ENCODE measurements at regions not wholly inside any gene's neighbourhood (a gene's known extent, or its start where the extent isn't known, plus 50 kb on each side); places are given as distances from the start of the nearest gene placed in this dataset.

DNA sequence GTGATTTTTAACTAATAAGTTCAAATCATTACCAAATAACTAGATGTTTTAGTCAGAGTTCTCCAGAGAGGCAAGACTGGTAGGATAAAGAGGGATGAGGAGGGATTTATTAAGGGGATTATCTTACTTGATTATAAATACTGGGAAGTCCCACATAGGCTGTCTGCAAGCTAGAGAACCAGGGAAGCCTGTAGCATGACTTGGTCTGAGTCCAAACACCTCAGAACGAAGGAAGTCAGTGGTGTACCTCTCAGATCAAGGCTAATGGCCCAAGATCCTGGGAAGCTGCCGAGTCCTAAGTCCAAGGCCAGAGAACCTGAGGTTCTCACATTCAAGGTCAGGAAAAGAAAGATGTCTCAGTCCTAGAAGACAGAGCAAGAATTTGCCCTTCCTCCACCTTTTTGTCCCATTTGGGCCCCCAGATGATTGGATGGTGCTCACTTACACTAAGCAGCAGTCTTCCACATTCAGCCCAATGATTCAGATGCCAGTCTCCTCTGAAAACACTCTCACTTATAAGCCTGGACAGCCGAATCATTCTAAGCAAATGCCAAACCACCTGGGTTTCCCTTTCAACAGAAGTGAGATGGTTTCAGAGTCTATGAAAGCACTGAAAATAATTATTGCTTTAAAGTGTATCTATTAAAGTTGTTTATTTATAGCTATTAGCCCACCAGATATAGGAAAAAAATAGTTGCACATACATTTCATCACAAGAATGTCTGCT lies 1599.2 kb downstream of the OLFM4 start:
- Mint-ChIP-seq H3K9me3 (ENCODE audit: unreplicated experiment) (no peaks in the 10 kb centered on the region), H3K27me3 (ENCODE audit: unreplicated experiment) (no peaks in the 10 kb centered on the region), H3K4me3 (ENCODE audit: unreplicated experiment) (no peak overlapping the region), H3K4me1 (ENCODE audit: unreplicated experiment) (no peaks in the 10 kb centered on the region), H3K27ac (ENCODE audit: unreplicated experiment) (no peak overlapping the region), H3K36me3 (ENCODE audit: low read depth, unreplicated experiment) (no peaks in the 10 kb centered on the region)
- DNase-seq (ENCODE audit: low spot score) = no peak
- TF ChIP-seq, protein P1, sequence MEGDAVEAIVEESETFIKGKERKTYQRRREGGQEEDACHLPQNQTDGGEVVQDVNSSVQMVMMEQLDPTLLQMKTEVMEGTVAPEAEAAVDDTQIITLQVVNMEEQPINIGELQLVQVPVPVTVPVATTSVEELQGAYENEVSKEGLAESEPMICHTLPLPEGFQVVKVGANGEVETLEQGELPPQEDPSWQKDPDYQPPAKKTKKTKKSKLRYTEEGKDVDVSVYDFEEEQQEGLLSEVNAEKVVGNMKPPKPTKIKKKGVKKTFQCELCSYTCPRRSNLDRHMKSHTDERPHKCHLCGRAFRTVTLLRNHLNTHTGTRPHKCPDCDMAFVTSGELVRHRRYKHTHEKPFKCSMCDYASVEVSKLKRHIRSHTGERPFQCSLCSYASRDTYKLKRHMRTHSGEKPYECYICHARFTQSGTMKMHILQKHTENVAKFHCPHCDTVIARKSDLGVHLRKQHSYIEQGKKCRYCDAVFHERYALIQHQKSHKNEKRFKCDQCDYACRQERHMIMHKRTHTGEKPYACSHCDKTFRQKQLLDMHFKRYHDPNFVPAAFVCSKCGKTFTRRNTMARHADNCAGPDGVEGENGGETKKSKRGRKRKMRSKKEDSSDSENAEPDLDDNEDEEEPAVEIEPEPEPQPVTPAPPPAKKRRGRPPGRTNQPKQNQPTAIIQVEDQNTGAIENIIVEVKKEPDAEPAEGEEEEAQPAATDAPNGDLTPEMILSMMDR (IDR thresholded peaks at IDR 0.05; ENCODE audit: unreplicated experiment) = no peak

DNA sequence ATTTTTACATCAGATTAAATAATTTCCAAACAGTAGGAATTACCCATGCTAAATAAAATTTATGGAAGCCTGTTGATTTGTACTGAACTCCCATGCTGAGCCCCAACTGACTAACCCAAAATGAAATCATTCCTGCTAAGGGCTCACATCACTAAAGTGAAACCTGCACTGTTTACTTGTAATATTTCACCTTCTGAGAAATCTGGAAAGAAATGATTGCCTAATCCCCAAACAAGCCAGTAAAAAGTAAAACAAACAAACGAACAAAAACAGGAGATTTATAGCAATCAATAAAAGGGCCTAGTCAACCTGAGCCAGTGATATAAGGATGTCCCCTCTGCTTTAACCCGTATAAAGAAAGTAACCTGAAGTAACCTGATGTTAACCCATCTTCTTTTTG lies 1599.8 kb downstream of the OLFM4 start:
- no peak overlapping the region for H3K27ac Mint-ChIP-seq (ENCODE audit: unreplicated experiment)
- no peaks in the 10 kb centered on the region for H3K27me3 Mint-ChIP-seq (ENCODE audit: unreplicated experiment)
- H3K4me3 Mint-ChIP-seq (ENCODE audit: unreplicated experiment) = no peak overlapping the region
- TF ChIP-seq, protein P1 (IDR thresholded peaks at IDR 0.05; ENCODE audit: unreplicated experiment) = no peak
- DNase-seq (ENCODE audit: low spot score) = no peak
- H3K36me3 Mint-ChIP-seq (ENCODE audit: low read depth, unreplicated experiment) = no peaks in the 10 kb centered on the region
- no peaks in the 10 kb centered on the region for H3K4me1 Mint-ChIP-seq (ENCODE audit: unreplicated experiment)
- H3K9me3 Mint-ChIP-seq (ENCODE audit: unreplicated experiment) = no peaks in the 10 kb centered on the region

DNA sequence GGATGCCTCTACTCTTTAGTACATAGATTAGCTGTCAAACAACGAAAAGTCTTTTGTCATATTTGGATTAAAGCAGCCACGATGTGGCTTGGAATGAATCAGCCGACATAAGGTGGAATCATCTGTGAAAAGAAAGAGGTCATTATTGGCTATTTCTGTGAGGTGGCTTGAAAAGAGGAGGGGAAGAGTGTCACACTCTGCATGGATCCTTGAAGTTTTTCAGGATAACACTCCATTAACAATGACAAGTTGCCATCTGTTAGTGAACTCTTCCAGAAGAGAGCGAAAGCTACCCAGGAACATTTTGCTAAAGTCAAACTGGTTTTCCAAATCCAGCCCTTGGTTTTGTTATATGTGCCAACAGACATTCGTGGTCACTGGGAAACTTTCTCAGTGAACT lies 1604.8 kb downstream of the OLFM4 start:
- Mint-ChIP-seq H3K27ac (ENCODE audit: unreplicated experiment) (no peak overlapping the region), H3K9me3 (ENCODE audit: unreplicated experiment) (no peaks in the 10 kb centered on the region), H3K4me1 (ENCODE audit: unreplicated experiment) (no peaks in the 10 kb centered on the region), H3K4me3 (ENCODE audit: unreplicated experiment) (no peak overlapping the region), H3K27me3 (ENCODE audit: unreplicated experiment) (no peaks in the 10 kb centered on the region), H3K36me3 (ENCODE audit: low read depth, unreplicated experiment) (no peaks in the 10 kb centered on the region)
- no peak for DNase-seq (ENCODE audit: low spot score)
- TF ChIP-seq, protein P1 (IDR thresholded peaks at IDR 0.05; ENCODE audit: unreplicated experiment) = no peak

DNA sequence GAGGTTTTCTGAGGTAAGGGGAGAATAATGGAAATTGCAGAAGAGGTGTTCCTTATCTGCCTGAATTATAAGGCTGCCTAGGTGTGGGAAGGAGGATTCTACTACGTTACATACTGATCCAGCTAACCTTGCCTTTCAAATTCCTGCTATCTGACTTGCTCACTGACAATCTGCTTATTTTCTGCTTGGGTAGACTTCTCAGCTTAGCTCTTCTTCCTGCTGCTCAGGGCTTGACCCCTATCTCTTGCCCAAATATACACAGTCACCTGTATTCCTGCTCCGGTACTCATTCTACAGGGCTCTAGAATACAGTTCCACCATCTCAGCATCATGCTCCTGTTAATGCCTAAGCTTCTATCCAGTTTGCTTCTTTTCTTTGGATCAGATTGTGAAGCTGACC lies 1607.6 kb downstream of the OLFM4 start:
- Mint-ChIP-seq H3K27ac (ENCODE audit: unreplicated experiment) (no peak overlapping the region), H3K36me3 (ENCODE audit: low read depth, unreplicated experiment) (no peaks in the 10 kb centered on the region), H3K4me1 (ENCODE audit: unreplicated experiment) (no peaks in the 10 kb centered on the region)

DNA sequence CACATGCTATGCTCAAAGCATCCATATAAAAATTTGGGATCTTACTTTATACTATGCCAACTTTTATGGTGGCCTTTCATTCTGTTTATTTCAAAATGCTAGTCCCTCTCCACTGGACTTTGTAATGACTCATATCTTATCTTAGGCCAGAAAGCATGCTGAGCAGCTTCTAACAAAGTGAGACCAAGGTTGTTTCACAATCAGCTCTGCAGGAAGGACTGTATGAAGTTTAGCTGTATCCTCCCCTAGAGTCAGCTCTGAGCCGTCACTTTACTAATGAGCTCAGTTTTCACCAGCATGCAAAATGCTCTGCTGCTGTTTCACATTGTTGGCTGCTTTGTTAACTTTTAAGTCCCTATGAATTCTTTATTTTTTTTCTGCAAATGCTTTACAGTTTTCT lies 1608.8 kb downstream of the OLFM4 start:
- Mint-ChIP-seq H3K4me3 (ENCODE audit: unreplicated experiment) (no peak overlapping the region), H3K27ac (ENCODE audit: unreplicated experiment) (no peak overlapping the region), H3K36me3 (ENCODE audit: low read depth, unreplicated experiment) (no peaks in the 10 kb centered on the region), H3K4me1 (ENCODE audit: unreplicated experiment) (no peaks in the 10 kb centered on the region), H3K27me3 (ENCODE audit: unreplicated experiment) (no peaks in the 10 kb centered on the region), H3K9me3 (ENCODE audit: unreplicated experiment) (no peaks in the 10 kb centered on the region)
- TF ChIP-seq, protein P1 (IDR thresholded peaks at IDR 0.05; ENCODE audit: unreplicated experiment) = no peak
- DNase-seq (ENCODE audit: low spot score) = no peak

More for the DNA sequence above, 1607.6 kb downstream of the OLFM4 start:
- DNase-seq (ENCODE audit: low spot score) = no peak
- TF ChIP-seq, protein P1 (IDR thresholded peaks at IDR 0.05; ENCODE audit: unreplicated experiment) = no peak
- no peaks in the 10 kb centered on the region for H3K27me3 Mint-ChIP-seq (ENCODE audit: unreplicated experiment)
- no peak overlapping the region for H3K4me3 Mint-ChIP-seq (ENCODE audit: unreplicated experiment)
- H3K9me3 Mint-ChIP-seq (ENCODE audit: unreplicated experiment) = no peaks in the 10 kb centered on the region
